GM19455 (cell line): ENCODE measurements at regions not wholly inside any gene's neighbourhood (a gene's known extent, or its start where the extent isn't known, plus 50 kb on each side); places are given as distances from the start of the nearest gene placed in this dataset.
"Not testable (repeated sequence)": the region's sequence is repeated elsewhere in the genome, so short reads cannot be mapped to it uniquely, and the experiment has no call there.

ENCODE experiments used
- ATAC-seq: cut with Tn5 transposase; IDR thresholded peaks from one replicate; pipeline ENCODE4 v1.9.1; 2021; ENCODE audit not compliant: unreplicated experiment

DNA sequence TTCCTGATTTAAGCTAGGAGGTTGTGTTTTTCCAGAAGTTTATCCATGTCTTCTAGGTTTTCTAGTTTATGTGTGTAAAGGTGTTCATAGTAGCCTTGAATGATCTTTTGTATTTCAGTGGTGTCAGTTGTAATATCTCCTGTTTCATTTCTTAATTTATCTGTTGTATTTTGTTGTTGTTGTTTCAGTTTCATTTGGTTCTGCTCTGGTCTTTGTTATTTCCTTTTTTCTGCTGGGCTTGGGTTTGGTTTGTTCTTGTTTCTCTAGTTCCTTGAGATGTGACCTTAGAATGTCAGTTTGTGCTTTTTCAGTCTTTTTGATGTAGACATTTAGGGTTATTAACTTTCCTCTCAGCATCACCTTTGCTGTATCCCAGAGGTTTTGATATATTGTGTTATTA lies 62.8 kb downstream of the SCP2D1 start:
- ATAC-seq: not testable (repeated sequence)

DNA sequence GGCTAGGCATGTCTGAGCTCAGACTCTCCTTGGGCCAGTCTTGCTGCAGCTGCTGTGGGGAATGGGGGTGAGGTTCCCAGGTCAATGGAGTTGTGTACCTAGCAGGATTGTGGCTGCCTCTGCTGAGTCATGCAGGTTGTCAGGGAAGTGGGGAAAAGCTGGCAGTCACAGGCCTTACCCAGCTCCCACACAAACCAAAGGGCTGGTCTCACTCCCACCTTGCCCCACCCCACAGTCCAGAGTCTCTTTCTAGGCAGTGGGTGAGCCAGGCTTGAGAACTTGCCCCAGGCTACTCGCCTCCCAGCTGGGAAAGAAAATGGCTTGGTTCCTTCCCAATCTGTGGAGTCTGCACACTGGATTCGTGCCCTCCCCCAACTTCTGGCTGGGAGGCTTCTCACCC lies 65.7 kb downstream of the SCP2D1 start:
- ATAC-seq: no peak

DNA sequence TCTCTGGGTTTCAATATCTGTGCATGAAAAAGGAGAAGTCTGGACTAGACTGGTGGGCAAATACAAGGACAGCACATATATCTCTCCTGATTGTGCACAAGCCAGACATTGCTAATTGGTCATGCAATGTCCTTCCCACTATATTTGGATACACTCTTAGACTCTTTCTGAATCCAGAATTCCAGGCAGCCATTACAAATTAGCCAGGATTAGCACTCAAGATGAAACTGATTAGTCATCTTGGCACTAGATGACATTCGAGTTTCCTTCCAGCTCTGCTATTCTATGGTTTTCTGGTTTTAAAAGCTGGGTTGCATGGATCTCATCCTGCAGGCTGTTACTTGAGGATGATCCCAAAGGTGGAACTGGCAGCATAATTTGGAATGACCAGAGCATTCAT lies 73.2 kb downstream of the SCP2D1 start:
- ATAC-seq: no peak

DNA sequence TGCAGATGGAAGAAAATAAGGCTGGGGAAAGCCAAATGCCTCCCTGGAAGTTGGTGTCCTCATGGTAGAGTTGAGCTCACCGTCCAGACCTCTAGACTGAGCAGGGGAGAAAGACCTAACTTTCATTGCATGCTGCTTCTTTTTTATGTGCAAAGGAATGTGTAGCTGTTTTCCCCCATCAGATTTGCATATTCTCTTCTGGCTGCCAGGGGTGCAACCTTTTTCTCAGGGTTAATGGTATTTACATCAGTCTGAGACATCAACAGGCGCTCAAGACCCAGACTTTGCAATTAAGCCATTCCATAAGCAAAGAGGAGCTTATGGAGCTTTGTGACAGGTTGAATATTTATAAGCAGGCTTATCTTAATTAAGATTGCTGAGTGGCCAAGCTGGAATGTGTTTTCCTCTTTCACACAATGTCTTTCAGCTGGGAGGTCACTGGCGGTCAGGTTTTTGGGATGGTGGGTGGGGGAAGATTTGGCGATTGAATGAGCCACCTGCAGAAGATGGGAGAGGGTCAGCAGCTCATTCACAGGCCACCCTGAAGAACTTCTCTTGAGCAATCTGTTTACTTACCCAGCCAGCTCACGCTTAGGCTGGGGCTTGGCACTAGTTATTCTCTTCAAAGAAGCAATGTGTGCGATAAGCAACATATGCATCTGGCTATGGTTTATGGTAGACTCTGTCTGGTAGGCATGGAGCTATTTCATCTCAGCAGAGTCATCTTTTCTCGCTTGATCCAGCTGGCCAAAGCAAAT lies 88.6 kb downstream of the SCP2D1 start:
- ATAC-seq: no peak

DNA sequence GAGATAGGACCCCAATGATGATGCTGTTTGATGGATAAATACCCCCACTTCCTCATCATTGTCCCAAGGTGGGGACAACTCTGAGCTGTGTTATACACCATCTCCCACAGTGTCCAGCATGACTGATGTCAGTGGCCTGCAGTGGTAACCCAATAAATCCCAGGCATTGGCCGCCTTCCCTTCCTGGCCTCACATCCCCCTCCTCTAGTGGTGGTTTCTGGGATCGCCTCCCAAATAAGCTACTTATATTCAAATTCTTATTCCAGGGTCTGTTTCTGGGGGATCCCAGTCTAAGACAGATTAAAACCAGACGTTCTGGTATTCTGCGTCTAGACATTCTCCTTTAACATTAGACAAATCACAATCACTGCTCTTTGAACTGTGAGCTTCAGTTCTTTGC lies 90.6 kb downstream of the SCP2D1 start:
- no peak for ATAC-seq

DNA sequence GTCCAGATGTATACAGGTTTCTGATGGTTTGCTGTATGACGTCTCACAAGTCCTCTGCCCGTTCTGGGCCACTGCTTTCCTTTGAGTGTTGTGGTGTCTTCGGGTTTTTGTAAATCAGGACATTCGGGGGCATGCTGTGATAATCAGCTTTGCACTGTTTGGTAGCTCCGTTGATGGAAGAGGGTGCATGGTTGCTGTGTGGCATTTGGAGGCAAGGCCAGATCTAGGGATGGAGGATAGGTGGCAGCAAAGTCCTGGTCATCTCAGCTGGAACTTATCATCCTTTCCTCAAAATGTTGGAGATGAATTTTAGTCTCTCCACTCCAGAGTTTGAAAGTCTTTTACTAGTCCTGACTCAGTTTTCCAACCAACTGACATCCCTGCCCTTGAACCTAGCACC lies 91.0 kb downstream of the SCP2D1 start:
- no peak for ATAC-seq

DNA sequence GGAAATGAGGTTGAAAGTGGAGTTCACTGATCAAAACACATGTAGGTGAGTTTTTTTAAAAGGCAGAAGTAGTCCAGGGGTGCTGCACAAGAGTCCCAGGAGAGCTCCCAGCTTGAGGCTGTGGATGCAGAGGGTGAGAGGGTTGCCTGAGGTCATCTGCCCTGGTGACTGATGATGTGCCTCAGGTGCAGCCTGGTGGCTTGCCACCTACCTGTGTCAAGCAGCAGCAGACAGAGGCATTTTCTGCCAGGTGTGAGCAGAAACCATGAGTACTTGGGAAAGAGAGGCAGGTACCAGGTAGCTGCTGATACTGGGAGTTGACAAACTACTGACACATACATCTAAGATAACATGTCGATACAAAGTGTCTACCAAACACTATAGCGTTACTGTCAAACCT lies 92.5 kb downstream of the SCP2D1 start:
- no peak for ATAC-seq

DNA sequence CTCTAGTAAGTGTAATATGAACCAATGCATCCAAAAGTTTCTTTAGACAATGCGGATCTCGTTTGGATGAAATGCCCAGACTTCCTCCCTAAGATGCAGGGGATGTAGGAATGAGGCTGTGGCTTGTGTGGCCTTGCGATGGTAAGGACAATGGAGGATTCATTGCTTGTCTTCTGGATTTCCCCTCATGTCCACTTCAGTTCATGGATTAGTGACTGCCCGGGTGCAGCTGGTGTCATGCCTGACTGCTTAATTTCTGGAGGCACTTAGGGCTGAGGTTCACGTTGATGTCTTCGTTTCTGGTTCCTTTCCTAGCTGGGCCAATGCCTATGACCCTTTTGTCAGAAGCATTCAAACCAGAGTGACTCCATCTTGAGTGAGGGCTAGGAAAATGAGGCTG lies 93.8 kb downstream of the SCP2D1 start:
- ATAC-seq: no peak

DNA sequence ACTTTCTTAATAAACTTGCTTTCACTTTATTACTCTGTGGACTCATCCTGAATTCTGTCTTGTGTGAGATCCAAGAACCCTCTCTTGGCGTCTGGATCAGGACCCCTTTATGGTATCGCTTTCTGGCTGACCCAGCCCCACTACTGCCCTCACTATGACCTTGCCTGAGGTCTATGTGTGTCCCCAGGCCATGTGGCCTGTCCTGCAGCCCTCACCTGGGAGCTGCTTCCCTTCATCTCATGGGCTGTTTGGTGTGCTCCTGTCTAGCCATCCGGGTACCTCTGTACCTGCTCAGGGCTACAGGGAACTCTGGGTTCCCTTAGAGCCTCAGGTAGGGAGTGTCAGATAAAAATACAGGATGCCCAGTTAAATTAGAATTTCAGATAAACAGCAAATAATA lies 94.5 kb downstream of the SCP2D1 start:
- ATAC-seq: no peak

DNA sequence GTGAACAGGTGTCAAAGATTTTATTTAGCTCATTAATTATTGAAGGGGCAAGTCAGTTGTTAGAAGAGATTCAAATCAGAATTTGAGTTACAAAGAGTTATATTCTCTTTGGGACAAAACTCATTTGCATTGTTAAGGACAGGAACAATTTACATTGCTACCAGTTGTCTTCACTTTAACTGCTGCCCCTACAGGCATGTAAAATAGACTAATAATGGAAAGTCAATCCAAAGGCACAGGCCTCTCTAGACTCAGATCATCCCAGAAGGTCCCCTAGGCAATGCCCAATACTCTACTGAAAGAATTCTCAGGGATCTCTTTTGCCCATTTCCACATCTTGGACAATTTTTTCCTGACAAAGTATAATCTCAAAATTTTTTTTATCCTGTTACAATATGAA lies 95.7 kb downstream of the SCP2D1 start:
- no peak for ATAC-seq

DNA sequence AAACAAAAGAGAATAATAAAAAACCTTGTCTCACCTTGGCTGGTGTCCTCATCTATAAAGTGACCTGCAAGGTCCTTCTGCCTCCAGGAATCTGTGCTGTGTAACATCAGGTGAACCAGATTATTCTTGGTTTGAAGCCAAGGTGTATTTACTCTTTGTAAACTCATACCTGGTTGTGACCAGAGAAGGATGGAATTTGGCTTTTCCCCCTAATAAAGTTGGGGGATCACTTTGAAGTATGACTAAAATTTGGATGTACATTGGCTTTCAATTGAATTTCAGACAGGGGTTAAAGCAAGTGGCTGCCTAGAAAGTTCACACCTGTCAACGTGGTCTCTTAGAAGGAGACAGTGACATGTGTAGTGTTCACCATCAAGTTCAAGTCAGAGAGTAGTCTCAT lies 100.1 kb downstream of the SCP2D1 start:
- ATAC-seq: no peak

DNA sequence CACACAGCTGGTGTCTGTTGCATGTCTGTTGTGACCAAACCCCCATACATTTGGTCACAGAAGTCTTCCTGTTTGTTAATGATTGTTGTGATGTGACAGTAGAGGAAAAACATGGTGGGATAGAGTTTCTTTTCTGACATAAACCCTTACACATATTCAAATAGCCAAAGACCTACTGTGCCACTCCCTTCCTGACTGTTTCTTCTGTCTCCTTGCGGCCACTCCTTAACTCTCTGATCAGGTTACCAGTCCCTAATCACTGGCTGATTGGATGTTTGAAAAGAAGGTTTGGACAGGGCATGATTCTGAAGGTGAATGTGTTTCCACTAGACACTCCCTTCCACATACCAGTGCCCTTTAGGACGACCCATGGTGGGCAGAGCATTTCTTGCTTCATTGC lies 101.2 kb downstream of the SCP2D1 start:
- no peak for ATAC-seq

DNA sequence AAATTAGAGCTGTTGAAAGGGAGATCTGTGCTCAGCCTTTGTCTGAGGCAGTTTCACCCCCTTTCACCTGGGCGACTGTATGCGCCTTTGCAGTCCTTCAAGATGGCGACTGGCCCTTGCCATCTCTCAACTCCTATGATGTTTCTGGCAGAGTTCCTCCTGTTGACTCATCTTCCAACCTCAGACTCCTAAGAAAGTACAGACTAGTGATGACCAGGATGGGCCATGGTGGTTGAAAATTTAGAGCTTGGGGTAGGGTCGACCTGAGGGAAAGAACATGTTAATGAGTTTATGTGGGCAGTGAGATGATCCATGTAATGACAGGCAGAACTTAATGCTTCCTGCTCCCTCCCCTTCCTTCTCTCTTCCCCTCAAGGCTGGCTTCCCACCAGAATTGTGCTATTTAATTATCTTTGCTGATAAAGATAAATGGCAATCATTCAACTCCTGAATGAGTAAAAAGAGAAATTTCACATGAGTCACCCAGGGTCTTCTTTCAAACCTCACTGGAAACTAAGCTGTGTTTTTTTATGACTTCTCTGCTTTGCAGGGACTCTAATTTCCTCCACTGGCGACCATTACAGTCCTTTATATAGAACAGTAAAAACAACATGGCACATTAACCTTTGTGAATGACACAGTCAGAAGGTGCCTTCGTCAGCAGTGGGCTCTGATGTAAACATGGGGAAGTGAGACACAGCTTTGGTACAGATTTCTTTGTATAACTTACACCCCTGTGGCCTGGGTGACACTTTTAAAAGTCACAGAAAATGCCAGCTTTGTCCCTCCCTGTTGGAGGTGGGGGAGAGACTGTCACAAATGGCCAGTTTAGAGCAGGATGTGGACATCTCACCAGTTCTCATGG lies 103.5 kb downstream of the SCP2D1 start:
- no peak for ATAC-seq

DNA sequence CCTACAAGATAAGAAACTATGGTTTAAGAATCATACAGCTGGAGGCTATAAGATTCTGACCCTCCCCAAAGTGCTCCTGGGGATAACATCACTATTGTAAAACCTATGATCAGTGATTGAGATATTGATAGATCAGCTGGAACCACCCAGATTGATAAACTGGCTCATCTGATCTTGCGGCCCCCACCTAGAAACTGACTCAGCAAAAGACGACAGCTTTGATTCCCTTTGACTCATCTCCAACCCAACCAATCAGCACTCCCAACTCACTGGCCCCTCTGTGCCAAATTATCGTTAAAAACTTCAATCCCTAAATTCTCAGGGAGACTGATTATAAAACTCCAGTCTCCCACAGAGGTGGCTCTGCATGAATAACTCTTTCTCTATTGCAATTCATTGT lies 106.4 kb downstream of the SCP2D1 start:
- ATAC-seq: no peak

DNA sequence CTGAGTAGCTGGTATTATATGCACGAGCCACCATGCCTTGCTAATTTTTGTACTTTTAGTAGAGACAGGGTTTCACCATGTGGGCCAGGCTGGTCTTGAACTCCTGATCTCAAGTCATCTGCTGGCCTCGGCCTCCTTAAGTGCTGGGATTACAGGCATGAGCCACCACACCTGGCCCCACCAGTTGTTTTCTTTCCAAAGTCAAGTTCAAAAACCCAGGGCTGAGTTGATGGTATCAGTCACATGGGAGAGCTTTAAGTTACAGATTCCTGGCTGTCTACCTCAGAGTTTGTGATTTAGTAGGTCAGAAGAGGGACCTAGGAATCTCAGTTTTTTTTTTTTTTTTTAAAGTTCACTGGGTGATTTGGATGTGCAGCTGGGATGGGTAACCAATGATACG lies 107.7 kb downstream of the SCP2D1 start:
- ATAC-seq: no peak

DNA sequence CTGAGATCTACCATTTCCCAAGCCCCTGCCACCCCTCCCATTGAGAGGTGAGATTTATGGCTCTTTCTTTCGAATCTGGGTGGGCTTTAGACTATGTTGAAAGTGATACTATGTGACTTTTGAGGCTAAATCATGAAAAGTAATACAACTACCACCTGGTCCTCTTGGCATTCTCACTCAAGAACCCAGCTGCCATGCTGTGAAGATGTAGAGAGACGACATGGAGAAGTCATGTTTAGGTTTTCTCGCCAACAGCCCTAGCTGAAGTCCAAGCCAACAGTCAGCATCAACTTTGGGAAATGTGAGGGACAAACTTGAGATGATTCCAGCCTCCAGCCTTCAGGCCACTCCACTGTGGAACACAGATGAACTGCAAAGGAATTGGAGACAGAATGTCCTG lies 108.7 kb downstream of the SCP2D1 start:
- ATAC-seq: no peak

DNA sequence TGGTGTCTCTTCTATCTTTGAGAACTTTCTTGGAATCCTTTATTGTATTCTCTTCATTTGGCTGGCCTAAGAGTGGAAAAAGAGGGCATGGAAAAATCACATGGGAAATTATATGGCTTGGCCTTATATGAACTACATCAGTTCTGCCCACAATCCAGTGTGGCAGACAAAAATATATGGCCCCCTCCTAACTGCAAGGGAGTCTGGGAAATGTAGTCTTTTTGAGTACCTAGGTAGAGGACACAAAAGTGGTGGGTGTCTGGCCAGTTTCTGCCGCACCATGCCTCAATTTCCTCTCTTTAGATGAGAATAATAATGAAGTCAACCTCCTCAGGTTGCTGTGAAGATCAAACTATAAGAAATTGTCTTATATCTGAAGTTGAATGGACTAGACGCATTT lies 109.3 kb downstream of the SCP2D1 start:
- ATAC-seq: no peak

DNA sequence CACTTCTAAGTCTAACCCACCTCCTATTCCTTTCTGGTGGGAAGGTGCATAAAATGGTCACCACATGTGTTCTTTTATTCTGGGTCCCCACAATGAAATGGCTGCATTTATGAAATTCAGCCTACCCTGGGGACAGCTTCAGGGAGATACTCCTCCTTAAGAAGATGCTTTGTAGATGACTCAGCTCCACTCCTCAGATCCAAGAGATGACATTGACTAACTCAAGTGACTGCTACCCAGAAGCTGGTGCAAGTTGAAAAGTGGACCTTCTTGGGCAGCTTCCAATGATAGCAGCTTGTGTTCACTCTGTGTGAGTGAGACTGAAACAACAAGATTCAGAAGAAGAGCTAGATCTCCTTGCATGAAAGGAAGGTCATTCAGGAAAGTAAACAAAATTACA lies 113.4 kb downstream of the SCP2D1 start:
- no peak for ATAC-seq

DNA sequence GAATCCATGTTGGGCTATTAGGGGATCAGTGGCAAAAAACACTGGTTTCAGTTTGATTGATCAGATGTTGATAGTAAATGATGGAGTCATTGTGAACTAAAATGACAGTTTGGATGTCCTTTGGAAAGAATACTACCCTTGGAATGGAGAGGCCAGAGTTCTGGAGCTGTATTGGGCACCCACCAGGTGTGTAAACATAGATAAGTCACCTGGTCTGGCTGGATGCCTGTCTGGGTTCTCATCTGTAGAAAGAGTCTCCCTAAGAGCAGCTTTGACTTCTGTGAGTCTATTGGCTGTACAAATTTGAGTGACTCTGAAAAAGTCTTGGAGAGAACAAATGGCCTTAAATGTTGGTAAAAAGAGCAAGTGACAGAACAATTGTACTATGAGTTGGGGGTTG lies 115.0 kb downstream of the SCP2D1 start:
- ATAC-seq: no peak

DNA sequence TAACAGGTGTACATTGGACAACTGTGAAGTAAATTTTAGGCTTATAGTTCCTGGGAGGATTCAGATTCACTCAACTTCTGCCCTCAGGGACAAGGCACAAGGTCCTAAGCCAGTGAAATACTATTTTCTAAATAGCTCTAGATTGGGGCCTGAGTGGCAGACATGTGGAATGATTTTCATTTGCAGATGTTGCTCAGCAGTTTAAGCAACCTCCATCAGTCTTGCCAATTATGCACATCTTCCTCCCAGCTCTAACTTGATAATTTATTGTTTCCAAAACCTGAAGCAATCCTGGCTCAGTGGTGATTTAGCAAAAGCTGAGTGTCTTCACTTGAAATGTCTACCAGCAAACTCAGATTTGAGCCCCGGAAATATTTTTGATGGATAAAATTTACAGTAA lies 116.2 kb downstream of the SCP2D1 start:
- no peak for ATAC-seq

DNA sequence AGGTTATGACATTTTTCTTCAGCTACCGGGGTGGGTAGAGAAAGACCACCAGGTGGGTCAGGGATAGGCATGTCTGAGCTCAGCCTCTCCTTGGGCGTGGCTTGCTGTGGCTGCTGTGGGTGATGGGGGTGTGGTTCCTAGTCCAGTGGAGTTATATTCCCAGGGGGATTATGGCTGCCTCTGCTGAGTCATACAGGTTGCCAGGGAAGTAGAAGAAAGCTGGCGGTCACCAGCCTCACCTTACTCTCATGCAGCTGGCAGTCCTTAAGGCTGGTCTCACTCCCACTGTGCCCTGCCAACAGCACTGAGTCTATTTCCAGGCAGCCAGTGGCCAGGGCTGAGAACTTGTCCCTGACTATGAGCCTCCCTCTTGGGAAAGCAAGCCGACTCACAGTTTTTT lies 130.0 kb downstream of the SCP2D1 start:
- ATAC-seq: no peak

DNA sequence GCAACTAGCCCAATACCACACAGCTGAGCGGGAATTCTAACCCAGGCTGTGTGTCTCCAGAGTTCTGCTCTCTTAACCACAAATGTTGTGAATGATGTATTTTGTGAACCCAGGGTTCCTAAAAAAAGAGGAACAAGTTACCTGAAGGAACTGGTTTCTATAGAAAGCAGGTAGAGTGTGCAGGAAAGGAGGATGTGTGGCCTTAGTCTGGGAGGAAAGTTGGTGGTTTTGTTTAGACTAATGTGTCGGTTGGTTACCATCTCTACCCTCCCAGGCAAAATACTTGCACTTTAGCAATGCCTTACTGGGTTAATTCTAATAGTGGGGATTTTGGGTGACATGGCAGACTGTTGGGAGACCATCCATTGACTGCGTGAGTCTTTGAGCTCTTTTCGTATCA lies 143.3 kb downstream of the SCP2D1 start:
- ATAC-seq: no peak

DNA sequence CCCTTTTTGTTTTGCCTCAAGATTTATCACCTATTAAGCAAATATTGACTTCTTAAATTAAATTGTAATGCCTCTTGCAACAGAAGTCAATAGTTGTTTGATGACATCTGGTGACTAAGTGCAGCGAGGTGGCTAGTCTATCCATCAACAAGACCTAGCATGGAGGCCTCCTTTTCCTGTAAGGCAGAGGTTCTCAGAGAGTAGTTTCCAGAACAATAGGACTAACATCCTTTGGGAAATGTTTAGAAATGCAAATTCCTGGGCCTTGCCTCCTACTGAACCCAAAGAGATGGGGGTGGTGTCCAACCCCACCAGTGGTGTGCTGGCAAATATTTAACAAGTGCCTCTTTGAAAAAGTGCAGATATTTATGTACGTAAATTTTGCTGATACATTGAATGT lies 143.7 kb downstream of the SCP2D1 start:
- no peak for ATAC-seq
